ENCODE measurements at regions not wholly inside any gene's neighbourhood (a gene's known extent, or its start where the extent isn't known, plus 50 kb on each side); places are given as distances from the start of the nearest gene placed in this dataset.
A peak's percentile ranks its signal among the peaks of the same experiment; 100 is the strongest.

- H3K4me3 Mint-ChIP-seq, result no peak overlapping the region
- peaks cover 6% of the 10 kb centered on the region for H3K27me3 Mint-ChIP-seq
- no peaks in the 10 kb centered on the region for H3K36me3 Mint-ChIP-seq (ENCODE audit: low read depth)
- no peak overlapping the region for H3K27ac Mint-ChIP-seq
- POLR2A ChIA-PET, result no interaction called here
- DNase-seq (no peak), ATAC-seq (no peak)
- no peaks in the 10 kb centered on the region for H3K9me3 Mint-ChIP-seq (ENCODE audit: low read depth)
- intact Hi-C loops (cut with DNase I, micrococcal nuclease), result no loop called here
- H3K4me1 Mint-ChIP-seq, result no peaks in the 10 kb centered on the region
- CTCF ChIA-PET, result no interaction called here
Measured at GRCh38 chr18:25962919-25963318, 127.5 kb downstream of the SS18 start.

- Mint-ChIP-seq H3K27ac (no peak overlapping the region), H3K27me3 (peaks cover 4% of the 10 kb centered on the region), H3K4me3 (no peak overlapping the region), H3K4me1 (no peaks in the 10 kb centered on the region), H3K9me3 (ENCODE audit: low read depth) (no peaks in the 10 kb centered on the region), H3K36me3 (ENCODE audit: low read depth) (no peaks in the 10 kb centered on the region)
- ATAC-seq (no peak), DNase-seq (no peak)
- POLR2A ChIA-PET, result no interaction called here
- intact Hi-C loops (cut with DNase I, micrococcal nuclease), result no loop called here
- CTCF ChIA-PET, result no interaction called here
Measured at GRCh38 chr18:25962176-25962575, 128.2 kb downstream of the SS18 start.

- Mint-ChIP-seq H3K27ac (no peak overlapping the region), H3K36me3 (ENCODE audit: low read depth) (no peaks in the 10 kb centered on the region), H3K27me3 (no peaks in the 10 kb centered on the region), H3K4me1 (peaks cover 10% of the 10 kb centered on the region), H3K9me3 (ENCODE audit: low read depth) (no peaks in the 10 kb centered on the region), H3K4me3 (no peak overlapping the region)
- no peak for DNase-seq
- ATAC-seq, result no peak
- POLR2A ChIA-PET, result no interaction called here
- CTCF ChIA-PET, result no interaction called here
- intact Hi-C loops (cut with DNase I, micrococcal nuclease), result no loop called here
Measured at GRCh38 chr18:25957017-25957416, 133.4 kb downstream of the SS18 start.

- Mint-ChIP-seq H3K4me3 (no peak overlapping the region), H3K9me3 (ENCODE audit: low read depth) (no peaks in the 10 kb centered on the region), H3K27ac (peak overlapping the region; percentile 38), H3K36me3 (ENCODE audit: low read depth) (no peaks in the 10 kb centered on the region), H3K27me3 (no peaks in the 10 kb centered on the region), H3K4me1 (peaks cover 10% of the 10 kb centered on the region)
- intact Hi-C loops (cut with DNase I, micrococcal nuclease), result no loop called here
- no peak for DNase-seq
- ATAC-seq, result no peak
- ChIA-PET CTCF (interaction anchor here (0.7 to 0.9 kb wide), 2 partner anchors 90 to 1425 kb away, joined by 3 to 5 read pairs; no protein-coding TSS in a partner anchor), POLR2A (no interaction called here)
Measured at GRCh38 chr18:25953111-25953510, 137.3 kb downstream of the SS18 start.

- ChIA-PET CTCF (no interaction called here), POLR2A (no interaction called here)
- no peak overlapping the region for H3K4me3 Mint-ChIP-seq
- intact Hi-C loops (cut with DNase I, micrococcal nuclease), result no loop called here
- no peak overlapping the region for H3K27ac Mint-ChIP-seq
- no peaks in the 10 kb centered on the region for H3K9me3 Mint-ChIP-seq (ENCODE audit: low read depth)
- no peaks in the 10 kb centered on the region for H3K36me3 Mint-ChIP-seq (ENCODE audit: low read depth)
- H3K27me3 Mint-ChIP-seq, result peaks cover 3% of the 10 kb centered on the region
- peaks cover 10% of the 10 kb centered on the region for H3K4me1 Mint-ChIP-seq
- ATAC-seq, result no peak
- DNase-seq, result no peak
Measured at GRCh38 chr18:25950321-25950720, 140.1 kb downstream of the SS18 start.

GRCh38 chr18:25946540-25946939, 143.9 kb downstream of the SS18 start:
- Mint-ChIP-seq H3K4me1 (no peaks in the 10 kb centered on the region), H3K9me3 (ENCODE audit: low read depth) (no peaks in the 10 kb centered on the region), H3K27ac (no peak overlapping the region), H3K36me3 (ENCODE audit: low read depth) (no peaks in the 10 kb centered on the region), H3K4me3 (no peak overlapping the region), H3K27me3 (peaks cover 3% of the 10 kb centered on the region)
- CTCF ChIA-PET, result no interaction called here
- intact Hi-C loops (cut with DNase I, micrococcal nuclease), result no loop called here
- POLR2A ChIA-PET, result no interaction called here
- DNase-seq (no peak), ATAC-seq (no peak)

GRCh38 chr18:25935356-25935755, 155.1 kb downstream of the SS18 start:
- DNase-seq, result no peak
- Mint-ChIP-seq H3K27me3 (peaks cover 10% of the 10 kb centered on the region), H3K9me3 (ENCODE audit: low read depth) (no peaks in the 10 kb centered on the region), H3K4me3 (no peak overlapping the region), H3K27ac (no peak overlapping the region), H3K36me3 (ENCODE audit: low read depth) (no peaks in the 10 kb centered on the region), H3K4me1 (no peaks in the 10 kb centered on the region)
- ATAC-seq, result no peak
- intact Hi-C loops (cut with DNase I, micrococcal nuclease), result no loop called here
- ChIA-PET POLR2A (no interaction called here), CTCF (interaction anchor here (0.7 kb wide), 1 partner anchor 77 kb away, joined by 3 read pairs; no protein-coding TSS in a partner anchor)

- H3K36me3 Mint-ChIP-seq (ENCODE audit: low read depth), result no peaks in the 10 kb centered on the region
- DNase-seq (no peak), ATAC-seq (no peak)
- POLR2A ChIA-PET, result no interaction called here
- no peaks in the 10 kb centered on the region for H3K4me1 Mint-ChIP-seq
- no peaks in the 10 kb centered on the region for H3K9me3 Mint-ChIP-seq (ENCODE audit: low read depth)
- CTCF ChIA-PET, result no interaction called here
- no peak overlapping the region for H3K4me3 Mint-ChIP-seq
- H3K27ac Mint-ChIP-seq, result no peak overlapping the region
- peaks cover 4% of the 10 kb centered on the region for H3K27me3 Mint-ChIP-seq
- intact Hi-C loops (cut with DNase I, micrococcal nuclease), result no loop called here
Measured at GRCh38 chr18:25931126-25931525, 159.3 kb downstream of the SS18 start.

GRCh38 chr18:25929787-25930186, 160.6 kb downstream of the SS18 start:
- Mint-ChIP-seq H3K4me1 (no peaks in the 10 kb centered on the region), H3K4me3 (no peak overlapping the region), H3K27me3 (no peaks in the 10 kb centered on the region), H3K27ac (no peak overlapping the region), H3K9me3 (ENCODE audit: low read depth) (no peaks in the 10 kb centered on the region), H3K36me3 (ENCODE audit: low read depth) (no peaks in the 10 kb centered on the region)
- CTCF ChIA-PET, result no interaction called here
- POLR2A ChIA-PET, result no interaction called here
- DNase-seq, result no peak
- intact Hi-C loops (cut with DNase I, micrococcal nuclease), result loop anchor here in 1 of 2 experiments (10.0 kb wide), 1 partner anchor 405 kb away; no protein-coding TSS in a partner anchor
- no peak for ATAC-seq

- DNase-seq (no peak), ATAC-seq (peak; percentile 16)
- Mint-ChIP-seq H3K4me1 (no peaks in the 10 kb centered on the region), H3K36me3 (ENCODE audit: low read depth) (no peaks in the 10 kb centered on the region), H3K27me3 (no peaks in the 10 kb centered on the region), H3K27ac (no peak overlapping the region), H3K4me3 (no peak overlapping the region), H3K9me3 (ENCODE audit: low read depth) (no peaks in the 10 kb centered on the region)
- POLR2A ChIA-PET, result no interaction called here
- intact Hi-C loops (cut with DNase I, micrococcal nuclease), result loop anchor here in 1 of 2 experiments (10.0 kb wide), 1 partner anchor 407 kb away; no protein-coding TSS in a partner anchor
- CTCF ChIA-PET, result interaction anchor here (1.6 kb wide), 1 partner anchor 10 kb away, joined by 4 read pairs; no protein-coding TSS in a partner anchor
Measured at GRCh38 chr18:25927830-25928229, 162.6 kb downstream of the SS18 start.

GRCh38 chr18:25923193-25923592, 167.2 kb downstream of the SS18 start:
- Mint-ChIP-seq H3K36me3 (ENCODE audit: low read depth) (no peaks in the 10 kb centered on the region), H3K4me3 (no peak overlapping the region), H3K27ac (no peak overlapping the region), H3K27me3 (no peaks in the 10 kb centered on the region), H3K4me1 (no peaks in the 10 kb centered on the region), H3K9me3 (ENCODE audit: low read depth) (no peaks in the 10 kb centered on the region)
- intact Hi-C loops (cut with DNase I, micrococcal nuclease), result loop anchor here (5.0 to 10.0 kb wide), 3 partner anchors 234 to 729 kb away; no protein-coding TSS in a partner anchor
- ChIA-PET POLR2A (no interaction called here), CTCF (no interaction called here)
- no peak for ATAC-seq
- no peak for DNase-seq

GRCh38 chr18:25921677-25922421, 168.6 kb downstream of the SS18 start:
- H3K27me3 Mint-ChIP-seq, result peaks cover 3% of the 10 kb centered on the region
- DNase-seq (peak; percentile 65), ATAC-seq (peak; percentile 64)
- ChIA-PET CTCF (interaction anchor here (0.6 to 1.4 kb wide), 4 partner anchors 28 to 1286 kb away, joined by 3 to 4 read pairs (median 3); no protein-coding TSS in a partner anchor), POLR2A (no interaction called here)
- no peak overlapping the region for H3K27ac Mint-ChIP-seq
- H3K9me3 Mint-ChIP-seq (ENCODE audit: low read depth), result no peaks in the 10 kb centered on the region
- H3K4me1 Mint-ChIP-seq, result no peaks in the 10 kb centered on the region
- intact Hi-C loops (cut with DNase I, micrococcal nuclease), result loop anchor here (1.0 to 10.0 kb wide), 4 partner anchors 235 to 730 kb away; no protein-coding TSS in a partner anchor
- H3K36me3 Mint-ChIP-seq (ENCODE audit: low read depth), result no peaks in the 10 kb centered on the region
- H3K4me3 Mint-ChIP-seq, result no peak overlapping the region

Data from activated CD4-positive, alpha-beta T cell treated with anti-CD3 and anti-CD28 coated beads for 36 hours (primary cell).